Skin of body (tissue), 1 donor: ENCODE measurements at regions not wholly inside any gene's neighbourhood (a gene's known extent, or its start where the extent isn't known, plus 50 kb on each side); places are given as distances from the start of the nearest gene placed in this dataset.
"Not testable (repeated sequence)": the region's sequence is repeated elsewhere in the genome, so short reads cannot be mapped to it uniquely, and the experiment has no call there.

Experiments used
- DNase-seq: peaks from one replicate; lab custom pipeline; 2025; lab: John Stamatoyannopoulos, UW

DNA sequence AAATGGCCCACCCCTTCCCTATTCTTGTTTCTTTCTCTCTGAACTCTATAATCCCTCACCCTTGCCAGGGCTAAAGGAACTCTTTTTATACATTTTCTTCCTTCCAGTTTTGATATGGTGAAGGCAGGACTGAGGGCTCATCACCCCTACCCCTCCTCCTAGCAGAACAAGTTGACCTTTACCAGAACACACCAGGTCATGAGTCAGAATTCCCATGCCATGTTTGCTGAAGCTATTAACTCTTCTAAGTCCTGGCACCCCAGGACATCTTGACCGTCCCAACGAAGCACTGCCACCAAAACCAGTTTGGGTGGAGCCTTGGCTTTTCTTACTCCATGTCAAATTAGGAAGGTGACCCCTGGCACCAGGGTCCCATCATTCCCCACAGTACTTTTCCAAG is 57.5 kb upstream of the DYNLT3 start:
- no peak for DNase-seq

DNA sequence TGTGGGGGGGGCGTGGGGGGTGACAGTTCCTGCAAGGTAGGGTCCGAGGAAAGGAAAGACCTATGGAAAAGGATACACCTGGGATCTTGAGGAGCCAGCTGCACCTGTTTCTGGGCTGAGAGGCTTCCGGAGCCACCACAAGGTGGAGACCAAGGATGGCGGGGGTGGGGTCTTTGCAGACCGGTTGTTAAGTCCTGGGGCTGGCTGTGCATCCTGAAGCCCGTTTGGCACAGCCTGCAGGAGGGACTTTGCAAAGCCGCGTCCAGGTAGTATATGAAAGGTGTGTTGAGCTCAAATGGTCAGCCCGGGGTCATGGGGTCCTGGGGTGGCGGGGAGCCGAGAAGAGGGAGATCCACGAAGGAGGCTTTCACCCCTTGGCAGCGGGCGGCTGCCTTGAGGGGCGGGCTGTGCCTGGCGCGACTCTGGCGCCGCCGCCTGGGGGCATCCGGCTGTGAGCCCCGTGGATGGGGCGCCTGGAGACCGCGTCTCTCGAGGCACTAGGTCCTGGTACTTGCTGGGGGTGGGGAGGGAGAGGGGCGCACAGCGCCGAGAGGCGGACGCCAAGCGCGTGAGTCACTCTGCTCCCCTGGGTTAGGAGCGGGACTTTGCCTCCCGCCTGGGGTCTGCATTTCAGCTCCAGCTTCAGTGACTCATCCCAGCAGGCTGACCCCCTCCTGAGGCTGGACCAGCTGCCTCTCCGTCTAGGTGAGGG is 58.2 kb upstream of the DYNLT3 start:
- no peak for DNase-seq

DNA sequence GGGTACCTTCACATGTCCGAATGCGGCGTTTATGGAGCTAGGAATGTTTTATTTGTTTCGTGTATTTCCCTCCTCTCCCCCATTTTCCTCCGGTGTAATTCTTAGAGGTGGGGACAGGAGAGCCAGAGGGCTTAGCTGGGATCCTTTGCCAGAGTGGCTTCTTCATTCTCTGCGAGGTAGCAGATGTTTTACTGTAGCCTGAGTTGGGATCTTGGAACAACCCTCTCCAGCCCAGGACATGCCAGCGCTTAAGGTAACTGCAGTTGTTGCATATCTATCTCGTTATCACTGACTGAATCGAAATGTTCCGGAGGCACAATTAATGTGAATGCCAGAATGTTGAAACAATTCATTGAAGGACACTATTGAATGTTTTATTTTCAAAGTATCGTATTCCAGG is 59.0 kb upstream of the DYNLT3 start:
- no peak for DNase-seq

DNA sequence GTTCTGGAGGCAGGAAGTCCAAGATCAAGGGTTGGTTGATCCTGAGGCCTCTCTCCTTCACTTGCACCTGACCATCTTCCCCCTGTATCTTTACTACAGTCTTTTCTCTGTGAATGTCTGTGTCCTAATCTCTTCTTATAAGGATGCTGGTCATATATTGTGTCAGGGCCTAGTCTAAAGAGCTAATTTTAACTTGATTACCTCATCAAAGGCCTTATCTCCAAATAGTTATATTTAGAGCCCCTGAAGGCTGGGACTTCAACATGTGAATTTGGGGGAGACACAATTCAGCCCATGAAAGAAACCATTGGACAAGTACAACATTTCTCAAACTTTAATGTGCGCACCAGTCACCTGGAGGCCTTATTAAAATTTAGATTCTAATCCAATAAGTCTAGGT is 62.8 kb upstream of the DYNLT3 start:
- no peak for DNase-seq

DNA sequence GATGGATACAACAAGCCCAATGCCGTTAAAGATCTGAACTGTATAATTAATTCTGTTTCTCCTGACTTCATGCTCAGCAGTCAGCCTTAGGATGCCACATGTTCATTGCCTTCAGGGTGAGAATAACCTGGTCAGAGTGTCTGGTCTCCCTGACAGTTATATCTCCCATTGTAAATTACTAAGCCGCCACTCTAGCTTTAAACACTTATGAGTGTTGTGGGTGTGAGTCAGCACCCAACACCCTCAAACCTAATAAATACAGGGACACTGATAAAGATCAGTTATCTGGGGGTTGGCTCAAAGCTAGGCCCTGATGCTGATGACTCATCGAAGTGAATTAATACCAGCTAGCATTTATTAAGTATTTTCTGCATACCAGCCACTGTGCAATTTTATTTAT is 64.9 kb upstream of the DYNLT3 start:
- no peak for DNase-seq

DNA sequence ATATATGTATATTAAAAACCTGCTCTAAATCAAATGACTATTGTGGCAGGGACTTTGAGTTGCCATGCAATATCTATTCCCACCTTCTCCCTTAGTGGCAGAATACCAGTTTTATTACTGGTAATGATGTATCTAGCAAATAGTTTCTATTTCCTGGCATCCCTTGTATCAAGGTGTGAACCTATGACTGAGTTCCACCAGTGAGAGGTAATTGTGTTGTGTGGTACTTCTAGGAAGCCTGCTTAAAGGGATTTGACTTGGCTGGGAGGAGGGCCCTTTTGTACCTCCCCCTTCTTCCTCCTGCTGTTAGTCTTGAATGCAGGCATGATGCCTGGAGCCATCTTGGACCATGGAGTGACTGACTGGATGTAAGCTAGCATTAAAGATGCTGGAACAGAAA is 65.4 kb upstream of the DYNLT3 start:
- DNase-seq, result no peak

DNA sequence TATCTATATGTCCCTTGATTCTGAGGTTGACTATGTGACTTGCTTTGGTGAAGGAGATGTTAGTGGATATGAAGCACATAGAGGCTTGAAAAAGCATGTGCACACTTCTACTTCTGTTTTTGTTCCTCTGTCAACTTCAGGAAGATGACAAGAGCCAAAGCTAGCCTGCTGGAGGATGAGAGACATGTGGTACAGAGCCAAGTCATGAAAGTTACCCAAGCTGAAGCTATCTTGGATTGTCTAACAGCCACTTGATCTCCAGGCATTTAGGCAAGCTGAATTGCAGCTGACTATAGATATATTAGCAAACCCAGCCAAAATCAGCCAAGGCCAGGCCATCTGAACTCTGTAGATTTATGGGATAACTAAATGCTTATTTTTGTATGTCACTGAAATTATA is 70.8 kb upstream of the DYNLT3 start:
- no peak for DNase-seq

DNA sequence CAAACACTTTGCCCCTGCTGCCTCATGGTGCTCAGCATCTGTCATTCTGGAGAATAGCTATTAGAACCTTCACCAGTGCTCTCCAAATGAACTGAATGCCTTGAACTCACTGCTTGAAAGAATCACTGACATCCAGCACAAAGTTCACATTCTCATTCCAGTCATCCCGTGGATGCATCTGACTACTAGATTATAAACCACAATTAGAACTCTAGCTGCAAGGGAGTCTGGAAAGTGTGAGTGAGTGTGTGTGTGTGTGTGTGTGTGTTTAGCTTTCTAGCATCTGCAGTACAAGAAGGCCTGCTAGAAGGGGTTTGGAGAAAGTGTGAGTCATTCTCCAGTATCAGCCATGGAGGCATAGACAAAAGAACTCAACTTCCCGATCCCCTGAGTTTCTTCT is 71.3 kb upstream of the DYNLT3 start:
- DNase-seq, result no peak

DNA sequence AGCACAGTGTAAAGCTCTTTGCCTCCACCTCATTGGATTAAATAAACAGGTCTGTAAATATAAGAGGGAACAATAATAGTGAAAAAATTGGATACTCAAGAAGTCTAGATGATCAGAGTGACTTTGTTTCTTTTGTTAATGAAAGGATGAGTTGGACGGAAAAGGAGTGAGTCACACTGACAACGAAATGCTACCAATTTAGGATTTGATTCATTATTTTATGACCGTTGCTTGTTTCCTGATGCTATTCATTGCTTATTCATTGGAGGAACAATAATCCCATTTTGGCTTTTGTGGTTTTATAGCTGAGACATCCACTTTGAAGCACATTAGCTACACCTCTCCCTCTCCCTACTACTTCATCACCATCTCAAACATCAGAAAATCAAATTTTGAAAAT is 74.4 kb upstream of the DYNLT3 start:
- no peak for DNase-seq

DNA sequence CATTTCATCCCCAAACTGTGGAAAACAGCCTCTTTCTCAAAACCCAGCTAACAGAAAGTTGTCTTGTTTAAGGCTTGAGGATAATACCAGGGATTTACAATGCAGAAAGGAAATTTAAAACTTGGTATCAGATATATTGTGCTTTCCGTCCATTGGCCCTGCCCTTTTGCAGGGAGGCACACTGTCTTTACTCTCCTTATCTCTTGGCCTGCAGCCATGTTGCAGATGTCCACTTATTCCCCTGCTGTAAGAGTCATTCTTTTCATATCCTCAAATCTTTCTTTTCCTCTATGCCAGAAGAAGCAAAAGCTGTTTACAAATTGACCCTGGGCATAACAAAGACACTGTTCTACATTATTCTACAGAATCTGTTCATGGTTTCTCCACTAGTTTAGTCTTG is 75.6 kb upstream of the DYNLT3 start:
- DNase-seq, result no peak

DNA sequence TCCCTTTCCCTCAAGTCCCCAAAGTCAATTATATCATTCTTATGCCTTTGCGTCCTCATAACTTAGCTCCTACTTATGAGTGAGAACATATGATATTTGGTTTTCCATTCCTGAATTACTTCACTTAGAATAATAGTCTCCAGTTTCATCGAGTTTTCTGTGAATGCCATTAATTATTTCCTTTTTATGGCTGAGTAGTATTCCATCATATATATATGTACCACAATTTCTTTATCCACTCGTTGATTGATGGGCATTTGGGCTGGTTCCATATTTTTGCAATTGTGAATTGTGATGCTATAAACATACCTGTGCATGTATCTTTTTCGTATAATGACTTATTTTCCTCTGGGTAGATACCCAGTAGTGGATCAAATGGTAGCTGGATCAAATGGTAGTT is 78.4 kb upstream of the DYNLT3 start:
- not testable (repeated sequence) for DNase-seq

DNA sequence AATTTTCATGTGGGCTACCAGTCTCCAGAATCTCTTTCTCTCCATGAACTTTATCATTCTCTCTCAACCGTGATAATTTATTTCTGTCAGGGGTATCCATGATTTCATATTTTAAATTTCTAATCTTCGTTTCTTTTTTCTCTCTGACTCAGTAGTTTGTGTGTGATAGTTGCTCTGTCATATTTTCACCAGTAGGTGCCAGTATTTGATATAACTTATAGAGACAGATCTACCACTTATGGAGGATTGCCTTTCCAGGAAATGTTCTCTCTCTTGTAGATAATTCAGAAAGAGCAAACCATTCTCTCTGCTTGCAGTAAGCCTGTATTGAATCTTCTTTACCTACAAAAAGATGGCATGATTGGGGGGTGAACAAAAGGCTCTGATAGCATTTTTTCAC is 79.3 kb upstream of the DYNLT3 start:
- peak; percentile 4 for DNase-seq

DNA sequence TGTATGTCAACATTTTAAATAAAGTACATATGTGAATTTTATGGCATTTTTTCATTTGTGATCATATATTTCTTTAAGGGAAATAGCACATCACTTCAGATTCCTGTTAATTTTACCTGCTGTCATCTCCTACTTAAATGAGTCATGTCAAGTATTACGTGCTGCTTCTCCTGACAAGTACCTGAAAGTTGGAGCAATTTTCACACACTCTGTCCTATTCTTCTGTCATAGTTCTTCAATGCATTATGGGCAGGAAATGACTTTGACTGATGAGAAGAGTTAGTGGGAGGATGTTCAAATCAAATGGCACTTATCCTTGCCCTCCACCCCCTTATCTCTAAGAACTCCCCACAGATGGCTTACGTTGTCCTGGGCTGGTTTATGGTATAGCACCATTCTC is 64.2 kb upstream of the SYTL5 start:
- no peak for DNase-seq

DNA sequence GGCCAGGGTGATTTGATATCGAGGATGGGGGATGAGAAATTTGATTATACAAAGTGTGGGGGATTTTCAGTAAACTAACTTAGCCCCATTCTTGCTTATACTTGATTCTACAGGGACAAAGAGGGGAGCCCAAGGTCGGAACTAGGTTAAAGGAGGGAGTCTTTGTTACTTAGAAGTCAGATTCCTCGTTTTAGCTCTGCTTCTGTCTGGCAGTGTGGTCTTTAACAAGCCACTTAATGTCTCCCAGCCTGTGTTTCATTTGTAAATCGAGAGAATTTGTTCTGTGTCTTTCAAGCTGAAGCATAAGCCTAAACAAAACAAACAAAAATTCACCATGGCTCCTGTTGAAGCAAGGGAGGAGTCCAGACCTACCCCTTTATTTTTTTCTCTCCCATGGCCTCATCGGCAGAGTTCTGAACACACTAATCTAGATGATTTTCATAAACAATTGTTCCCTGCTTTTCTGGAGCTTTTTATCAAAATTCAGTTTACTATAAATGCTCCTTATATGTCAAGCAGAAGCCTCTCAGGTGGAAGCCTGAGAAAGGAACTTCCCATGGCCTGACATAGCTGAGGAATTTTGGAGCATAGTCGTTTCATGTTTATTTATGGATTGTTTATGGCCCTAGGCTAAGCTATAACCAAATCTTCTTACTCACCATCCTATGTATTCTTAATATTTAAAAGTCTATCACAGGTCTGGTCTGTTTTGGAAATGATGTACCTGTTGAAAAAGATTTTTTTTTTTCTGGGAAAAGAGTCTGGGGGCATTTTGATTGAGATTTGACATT is 62.6 kb upstream of the SYTL5 start:
- no peak for DNase-seq

DNA sequence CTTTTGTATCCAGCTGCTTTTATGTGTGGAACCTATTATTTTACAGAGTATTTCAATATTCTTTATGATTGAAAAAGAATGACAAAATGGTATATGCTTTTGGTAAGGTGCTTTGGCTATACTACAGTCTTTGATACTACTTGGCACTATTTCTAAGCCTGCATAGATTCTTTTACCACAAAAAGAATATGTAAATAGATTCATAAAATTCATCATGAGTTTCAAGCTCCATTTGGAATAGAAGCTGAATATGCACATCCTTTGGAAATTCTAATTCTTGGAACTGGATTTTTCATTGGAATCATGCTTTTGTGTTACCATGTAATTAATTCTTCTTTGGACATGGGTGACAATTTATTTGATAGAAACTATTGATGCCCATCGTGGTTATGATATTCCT is 60.2 kb upstream of the SYTL5 start:
- no peak for DNase-seq

DNA sequence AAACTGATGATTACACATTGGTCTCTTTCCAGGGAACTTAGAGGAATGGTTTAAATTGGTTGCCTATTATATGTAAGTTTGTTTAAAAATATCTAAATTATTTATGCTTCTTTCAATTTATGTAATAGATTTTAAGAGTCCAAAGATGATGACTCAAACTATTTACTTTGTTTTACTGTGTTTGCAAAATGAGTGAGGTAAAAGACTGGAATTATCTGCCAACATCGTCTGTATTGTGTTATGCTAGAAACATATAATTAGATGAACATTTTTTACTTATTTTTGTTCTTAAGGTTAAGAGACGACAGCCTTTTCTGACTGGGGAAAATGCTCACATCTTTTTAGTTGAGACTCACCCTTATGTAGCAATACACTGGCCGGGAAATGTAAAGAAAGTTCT is 51.1 kb upstream of the SYTL5 start:
- DNase-seq, result no peak

DNA sequence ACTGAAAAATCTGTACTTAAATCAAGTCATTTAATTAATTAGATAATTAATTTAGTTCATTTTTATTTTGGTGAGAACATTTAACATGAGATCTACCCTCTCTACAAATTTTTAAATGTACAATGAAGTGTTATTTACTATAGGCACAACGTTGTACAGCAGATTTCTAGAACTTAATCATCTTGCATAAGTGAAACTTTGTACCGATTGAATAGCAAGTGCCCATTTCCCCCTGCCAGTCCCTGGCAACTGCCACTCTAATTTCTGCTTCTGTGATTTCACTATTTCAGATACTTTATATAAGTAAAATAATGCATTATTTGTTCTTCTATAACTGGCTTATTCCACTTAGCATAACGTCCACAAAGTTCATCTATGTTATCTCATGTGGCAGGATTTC is 50.1 kb upstream of the SYTL5 start:
- no peak for DNase-seq
